Sigmoid colon (tissue), 4 donors: ENCODE measurements at regions not wholly inside any gene's neighbourhood (a gene's known extent, or its start where the extent isn't known, plus 50 kb on each side); places are given as distances from the start of the nearest gene placed in this dataset.

ENCODE experiments used
- CTCF ChIP-seq, 4 experiments: fragments of 450-650 bp in 3 of 4; fragments of 200-600 bp in 1 of 4; IDR thresholded peaks; one replicate each; pipeline ENCODE4 v1.5.1; 2016 to 2019; ENCODE audit warnings: antibody characterized with exemption in 4 of 4, mild to moderate bottlenecking in 3 of 4, moderate library complexity in 2 of 4
- EP300 ChIP-seq, 4 donors: sonication (generic); formaldehyde crosslinking; IDR thresholded peaks; one replicate each; pipeline ENCODE4 v1.6.1; 2017; ENCODE audit warnings: antibody characterized with exemption in 4 of 4
- POLR2A ChIP-seq, 2 donors: fragments of 450-650 bp; IDR thresholded peaks; one replicate each; pipeline ENCODE4 v1.6.1; 2016; ENCODE audit warnings: antibody characterized with exemption in 2 of 2, mild to moderate bottlenecking in 2 of 2, moderate library complexity in 2 of 2
- POLR2AphosphoS5 ChIP-seq, 4 donors: sonication (generic); formaldehyde crosslinking; IDR thresholded peaks; one replicate each; pipeline ENCODE4 v1.6.1; 2017; ENCODE audit warnings: antibody characterized with exemption in 4 of 4

GRCh38 chr5:133819977-133820471 lies 148.4 kb downstream of the C5orf15 start:
- TF ChIP-seq CTCF (IDR thresholded peaks at IDR 0.05) (no peak), POLR2A (IDR thresholded peaks at IDR 0.05) (no peak), EP300 (IDR thresholded peaks at IDR 0.05) (no peak), POLR2AphosphoS5 (IDR thresholded peaks at IDR 0.05) (no peak)
